Left ventricle myocardium inferior (tissue), 1 donor: ENCODE measurements at regions not wholly inside any gene's neighbourhood (a gene's known extent, or its start where the extent isn't known, plus 50 kb on each side); places are given as distances from the start of the nearest gene placed in this dataset.

Experiments
- DNase-seq: peaks from one replicate; pipeline ENCODE4 v3.0.0-alpha.2; 2020
- H3K27ac ChIP-seq: fragments of 200-600 bp; replicated peaks from 2 replicates; pipeline ENCODE4 v1.8.0; 2021
- H3K27me3 ChIP-seq: fragments of 200-600 bp; 2 replicates; pipeline ENCODE4 v1.8.0; 2021; ENCODE audit warnings: low read depth
- H3K36me3 ChIP-seq: fragments of 200-600 bp; 2 replicates; pipeline ENCODE4 v1.8.0; 2021
- H3K4me1 ChIP-seq: fragments of 200-600 bp; 2 replicates; pipeline ENCODE4 v1.8.0; 2021
- H3K4me3 ChIP-seq: fragments of 200-600 bp; 2 replicates; pipeline ENCODE4 v1.8.0; 2021; ENCODE audit warnings: mild to moderate bottlenecking, moderate library complexity
- H3K9me3 ChIP-seq: fragments of 200-600 bp; replicated peaks from 2 replicates; pipeline ENCODE4 v1.8.0; 2021
- CTCF ChIP-seq: fragments of 200-600 bp; IDR thresholded peaks from 2 replicates; pipeline ENCODE4 v1.8.0; 2021; ENCODE audit warnings: antibody characterized with exemption, mild to moderate bottlenecking, borderline replicate concordance
- intact Hi-C: fragments of 100-400 bp; cut with micrococcal nuclease; formaldehyde crosslinking; loops from one replicate; pipeline ENCODE4 v1.11.0; 2022
- donor health status: DM: no; HTN: yes; CAD: no; lungs with severe emphysema.

GRCh38 chr2:146324951-146325350, 1519.9 kb upstream of the ACVR2A start:
- intact Hi-C loops: no loop called here
- no peak overlapping the region for H3K27ac ChIP-seq
- H3K4me3 ChIP-seq: no peak overlapping the region
- no peaks in the 10 kb centered on the region for H3K4me1 ChIP-seq
- peaks cover 3% of the 10 kb centered on the region for H3K9me3 ChIP-seq
- no peaks in the 10 kb centered on the region for H3K36me3 ChIP-seq
- no peak for TF ChIP-seq CTCF
- DNase-seq: no peak
- no peaks in the 10 kb centered on the region for H3K27me3 ChIP-seq

- no peaks in the 10 kb centered on the region for H3K36me3 ChIP-seq
- no peaks in the 10 kb centered on the region for H3K9me3 ChIP-seq
- DNase-seq: no peak
- no peak overlapping the region for H3K4me3 ChIP-seq
- TF ChIP-seq CTCF: no peak
- intact Hi-C loops: no loop called here
- H3K27ac ChIP-seq: no peak overlapping the region
- H3K27me3 ChIP-seq: no peaks in the 10 kb centered on the region
- H3K4me1 ChIP-seq: no peaks in the 10 kb centered on the region
These were observed 1521.3 kb upstream of the ACVR2A start for GRCh38 chr2:146323564-146323963.

GRCh38 chr2:146321175-146321574, 1523.7 kb upstream of the ACVR2A start:
- Histone ChIP-seq H3K27ac (no peak overlapping the region), H3K4me3 (no peak overlapping the region), H3K36me3 (no peaks in the 10 kb centered on the region), H3K4me1 (no peaks in the 10 kb centered on the region), H3K9me3 (no peaks in the 10 kb centered on the region), H3K27me3 (no peaks in the 10 kb centered on the region)
- no peak for TF ChIP-seq CTCF
- intact Hi-C loops: no loop called here
- DNase-seq: no peak

GRCh38 chr2:146317959-146318358, 1526.9 kb upstream of the ACVR2A start:
- H3K27ac ChIP-seq: no peak overlapping the region
- intact Hi-C loops: no loop called here
- TF ChIP-seq CTCF: no peak
- H3K9me3 ChIP-seq: no peaks in the 10 kb centered on the region
- H3K36me3 ChIP-seq: no peaks in the 10 kb centered on the region
- no peaks in the 10 kb centered on the region for H3K27me3 ChIP-seq
- H3K4me1 ChIP-seq: no peaks in the 10 kb centered on the region
- H3K4me3 ChIP-seq: no peak overlapping the region
- DNase-seq: no peak

GRCh38 chr2:146312899-146313298, 1531.9 kb upstream of the ACVR2A start:
- peak overlapping the region; percentile 32 for H3K27ac ChIP-seq
- no peak for DNase-seq
- TF ChIP-seq CTCF: peak; percentile 27
- intact Hi-C loops: no loop called here
- H3K4me3 ChIP-seq: no peak overlapping the region
- no peaks in the 10 kb centered on the region for H3K27me3 ChIP-seq
- no peaks in the 10 kb centered on the region for H3K36me3 ChIP-seq
- peaks cover 3% of the 10 kb centered on the region for H3K9me3 ChIP-seq
- no peaks in the 10 kb centered on the region for H3K4me1 ChIP-seq

- H3K9me3 ChIP-seq: peaks cover 41% of the 10 kb centered on the region
- H3K4me1 ChIP-seq: no peaks in the 10 kb centered on the region
- no peak for TF ChIP-seq CTCF
- intact Hi-C loops: no loop called here
- no peaks in the 10 kb centered on the region for H3K36me3 ChIP-seq
- H3K4me3 ChIP-seq: no peak overlapping the region
- H3K27ac ChIP-seq: no peak overlapping the region
- DNase-seq: no peak
- no peaks in the 10 kb centered on the region for H3K27me3 ChIP-seq
These were observed 1539.7 kb upstream of the ACVR2A start for GRCh38 chr2:146305164-146305563.
